SK-N-SH treated with all-trans-retinoic acid at 6 μM for 48 hours (cell line): ENCODE measurements at regions not wholly inside any gene's neighbourhood (a gene's known extent, or its start where the extent isn't known, plus 50 kb on each side); places are given as distances from the start of the nearest gene placed in this dataset.

ENCODE experiments used
- SNAI2 ChIP-seq: fragments of 250-450 bp; sonication (Bioruptor Pico); IDR thresholded peaks from 2 replicates; pipeline ENCODE4 v1.5.0; 2020; ENCODE audit warnings: mild to moderate bottlenecking, moderate library complexity
- TCF4 ChIP-seq: fragments of 250-450 bp; sonication (Bioruptor Pico); IDR thresholded peaks from 2 replicates; pipeline ENCODE4 v1.8.0; 2021; ENCODE audit warnings: mild to moderate bottlenecking, moderate library complexity, borderline replicate concordance
- TOX ChIP-seq: fragments of 250-450 bp; sonication (Bioruptor Pico); IDR thresholded peaks from 2 replicates; pipeline ENCODE4 v1.8.0; 2021; ENCODE audit warnings: mild to moderate bottlenecking, moderate library complexity, borderline replicate concordance
- TSHZ2 ChIP-seq: fragments of 250-450 bp; sonication (Bioruptor Pico); IDR thresholded peaks from 2 replicates; pipeline ENCODE4 v1.5.0; 2020; ENCODE audit warnings: mild to moderate bottlenecking, moderate library complexity

- TF ChIP-seq TSHZ2 (CRISPR knock-in tag) (no peak), TOX (no peak), TCF4 (CRISPR knock-in tag) (no peak), SNAI2 (no peak)
Observed at GRCh38 chr15:26222781-26223180, 359.7 kb upstream of the ATP10A start.
